Astrocyte (in vitro differentiated cells and primary cell): ENCODE measurements at regions not wholly inside any gene's neighbourhood (a gene's known extent, or its start where the extent isn't known, plus 50 kb on each side); places are given as distances from the start of the nearest gene placed in this dataset.

ENCODE experiments used
- DNase-seq: peaks from one replicate; pipeline ENCODE4 v3.0.0-alpha.2; 2010; ENCODE audit warnings: low read depth
- FAIRE-seq: peaks from 2 replicates; lab custom pipeline; 2011; peaks lifted over from hg19 to GRCh38; lab: Jason Lieb, UNC
- H2AFZ ChIP-seq: 2 replicates; pipeline ENCODE4 v1.6.0; 2012; ENCODE audit warnings: low read depth, low read length, inconsistent platforms
- H3K27ac ChIP-seq: 2 replicates; pipeline ENCODE4 v1.5.1; 2011; ENCODE audit warnings: low read depth, low read length, inconsistent platforms
- H3K27me3 ChIP-seq: 2 replicates; pipeline ENCODE4 v1.6.0; 2011; ENCODE audit warnings: low read length, inconsistent platforms; ENCODE audit not compliant: insufficient read depth
- H3K36me3 ChIP-seq: 2 replicates; pipeline ENCODE4 v1.5.1; 2011; ENCODE audit warnings: low read length, inconsistent platforms; ENCODE audit not compliant: insufficient read depth
- H3K4me1 ChIP-seq: 2 replicates; pipeline ENCODE4 v1.5.1; 2011; ENCODE audit warnings: low read length, inconsistent platforms; ENCODE audit not compliant: insufficient read depth
- H3K4me2 ChIP-seq: 2 replicates; pipeline ENCODE4 v1.6.0; 2012; ENCODE audit warnings: low read length, inconsistent platforms
- H3K4me3 ChIP-seq: 2 replicates; pipeline ENCODE4 v1.5.1; 2011; ENCODE audit warnings: low read depth, mild to moderate bottlenecking, low read length, inconsistent platforms; ENCODE audit not compliant: insufficient read depth
- H3K79me2 ChIP-seq: 2 replicates; pipeline ENCODE4 v1.6.0; 2012; ENCODE audit warnings: mild to moderate bottlenecking, low read length, inconsistent platforms; ENCODE audit not compliant: insufficient read depth
- H3K9ac ChIP-seq: 2 replicates; pipeline ENCODE4 v1.6.0; 2012; ENCODE audit warnings: mild to moderate bottlenecking, low read length, inconsistent platforms
- H3K9me3 ChIP-seq: 2 replicates; pipeline ENCODE4 v1.5.1; 2012; ENCODE audit warnings: low read depth, mild to moderate bottlenecking, low read length, inconsistent platforms; ENCODE audit not compliant: insufficient read depth
- H4K20me1 ChIP-seq: 2 replicates; pipeline ENCODE4 v1.6.0; 2012; ENCODE audit warnings: low read length, inconsistent platforms; ENCODE audit not compliant: insufficient read depth
- H3K27ac Mint-ChIP-seq: one replicate; pipeline ENCODE4 v1.8.0; 2021; ENCODE audit warnings: mild to moderate bottlenecking, mixed read lengths; ENCODE audit not compliant: unreplicated experiment
- H3K27me3 Mint-ChIP-seq: one replicate; pipeline ENCODE4 v1.8.0; 2021; ENCODE audit warnings: low read depth, mixed read lengths; ENCODE audit not compliant: unreplicated experiment
- H3K36me3 Mint-ChIP-seq: one replicate; pipeline ENCODE4 v1.8.0; 2021; ENCODE audit warnings: low read depth, mixed read lengths; ENCODE audit not compliant: unreplicated experiment
- H3K4me1 Mint-ChIP-seq: one replicate; pipeline ENCODE4 v1.8.0; 2021; ENCODE audit warnings: low read depth, mixed read lengths; ENCODE audit not compliant: unreplicated experiment
- H3K4me3 Mint-ChIP-seq: one replicate; pipeline ENCODE4 v1.8.0; 2021; ENCODE audit warnings: mild to moderate bottlenecking, moderate library complexity, mixed read lengths; ENCODE audit not compliant: unreplicated experiment
- H3K9me3 Mint-ChIP-seq: one replicate; pipeline ENCODE4 v1.8.0; 2021; ENCODE audit warnings: mild to moderate bottlenecking, mixed read lengths; ENCODE audit not compliant: unreplicated experiment
- EZH2 ChIP-seq: IDR thresholded peaks from 2 replicates; pipeline ENCODE4 v1.6.1; 2012; ENCODE audit warnings: mild to moderate bottlenecking, low read length, inconsistent platforms; ENCODE audit not compliant: insufficient read depth
- TF ChIP-seq, protein P1 (sequence below): IDR thresholded peaks from 2 replicates; pipeline ENCODE4 v1.5.1; 2011; ENCODE audit warnings: low read depth, mild to moderate bottlenecking, inconsistent platforms, low read length, moderate library complexity; ENCODE audit not compliant: insufficient read depth

GRCh38 chr20:7596541-7596940 is 343.7 kb downstream of the HAO1 start:
- no peaks in the 10 kb centered on the region for H3K36me3 Mint-ChIP-seq
- Histone ChIP-seq H3K79me2 (no peaks in the 10 kb centered on the region), H3K4me3 (no peak overlapping the region), H3K27me3 (no peaks in the 10 kb centered on the region), H4K20me1 (no peaks in the 10 kb centered on the region), H3K4me1 (no peaks in the 10 kb centered on the region), H3K9ac (no peak overlapping the region), H3K9me3 (no peaks in the 10 kb centered on the region), H2AFZ (no peak overlapping the region), H3K36me3 (no peaks in the 10 kb centered on the region), H3K4me2 (no peak overlapping the region), H3K27ac (no peak overlapping the region)
- no peaks in the 10 kb centered on the region for H3K27me3 Mint-ChIP-seq
- peaks cover 1% of the 10 kb centered on the region for H3K4me1 Mint-ChIP-seq
- FAIRE-seq (no peak), DNase-seq (no peak)
- no peak overlapping the region for H3K27ac Mint-ChIP-seq
- H3K4me3 Mint-ChIP-seq: no peak overlapping the region
- peaks cover 1% of the 10 kb centered on the region for H3K9me3 Mint-ChIP-seq
- no peak for TF ChIP-seq EZH2
- TF ChIP-seq, protein P1, sequence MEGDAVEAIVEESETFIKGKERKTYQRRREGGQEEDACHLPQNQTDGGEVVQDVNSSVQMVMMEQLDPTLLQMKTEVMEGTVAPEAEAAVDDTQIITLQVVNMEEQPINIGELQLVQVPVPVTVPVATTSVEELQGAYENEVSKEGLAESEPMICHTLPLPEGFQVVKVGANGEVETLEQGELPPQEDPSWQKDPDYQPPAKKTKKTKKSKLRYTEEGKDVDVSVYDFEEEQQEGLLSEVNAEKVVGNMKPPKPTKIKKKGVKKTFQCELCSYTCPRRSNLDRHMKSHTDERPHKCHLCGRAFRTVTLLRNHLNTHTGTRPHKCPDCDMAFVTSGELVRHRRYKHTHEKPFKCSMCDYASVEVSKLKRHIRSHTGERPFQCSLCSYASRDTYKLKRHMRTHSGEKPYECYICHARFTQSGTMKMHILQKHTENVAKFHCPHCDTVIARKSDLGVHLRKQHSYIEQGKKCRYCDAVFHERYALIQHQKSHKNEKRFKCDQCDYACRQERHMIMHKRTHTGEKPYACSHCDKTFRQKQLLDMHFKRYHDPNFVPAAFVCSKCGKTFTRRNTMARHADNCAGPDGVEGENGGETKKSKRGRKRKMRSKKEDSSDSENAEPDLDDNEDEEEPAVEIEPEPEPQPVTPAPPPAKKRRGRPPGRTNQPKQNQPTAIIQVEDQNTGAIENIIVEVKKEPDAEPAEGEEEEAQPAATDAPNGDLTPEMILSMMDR: no peak

DNA sequence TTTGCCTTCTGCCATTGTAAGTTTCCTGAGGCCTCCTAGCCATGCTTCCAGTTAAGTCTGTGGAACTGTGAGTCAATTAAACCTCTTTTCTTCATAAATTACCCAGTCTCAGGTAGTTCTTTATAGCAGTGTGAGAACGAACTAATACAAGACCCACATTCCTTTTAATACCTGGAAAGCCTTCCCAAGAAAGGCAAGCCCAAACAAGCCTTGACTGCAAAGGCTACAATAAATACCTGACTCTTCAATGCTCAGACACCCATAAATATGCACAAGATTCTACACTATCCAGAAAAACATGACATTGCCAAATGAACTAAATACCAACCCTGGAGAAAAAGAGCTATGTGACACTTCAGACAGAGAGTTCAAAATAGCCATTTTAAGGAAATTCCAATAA is 338.8 kb downstream of the HAO1 start:
- Mint-ChIP-seq H3K27me3 (no peaks in the 10 kb centered on the region), H3K36me3 (no peaks in the 10 kb centered on the region), H3K9me3 (peaks cover 1% of the 10 kb centered on the region), H3K4me3 (no peak overlapping the region), H3K4me1 (peaks cover 3% of the 10 kb centered on the region), H3K27ac (no peak overlapping the region)
- Histone ChIP-seq H3K9me3 (no peaks in the 10 kb centered on the region), H3K79me2 (no peaks in the 10 kb centered on the region), H3K9ac (no peak overlapping the region), H4K20me1 (no peaks in the 10 kb centered on the region), H3K4me2 (no peak overlapping the region), H3K27ac (no peak overlapping the region), H2AFZ (no peak overlapping the region), H3K36me3 (no peaks in the 10 kb centered on the region), H3K27me3 (no peaks in the 10 kb centered on the region), H3K4me3 (no peak overlapping the region), H3K4me1 (no peaks in the 10 kb centered on the region)
- no peak for TF ChIP-seq EZH2
- TF ChIP-seq, protein P1: no peak
- FAIRE-seq (no peak), DNase-seq (no peak)

DNA sequence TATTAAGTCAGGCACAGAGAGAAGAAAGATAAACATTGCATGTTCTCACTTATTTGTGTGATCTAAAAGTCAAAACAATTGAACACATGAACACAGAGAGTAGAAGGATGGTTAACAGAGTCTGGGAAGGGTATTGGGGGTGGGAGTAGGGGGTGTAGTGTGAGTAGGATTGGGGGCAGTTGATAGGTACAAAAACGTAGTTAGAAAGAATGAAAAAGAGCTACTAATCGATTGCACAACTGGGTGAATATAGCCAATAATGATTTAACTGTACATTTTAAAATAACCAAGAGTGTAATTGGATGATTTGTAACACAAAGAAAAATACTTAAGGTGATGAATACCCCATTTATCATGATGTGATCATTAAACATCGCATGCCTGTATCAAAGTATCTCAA is 333.3 kb downstream of the HAO1 start:
- Histone ChIP-seq H3K4me2 (no peak overlapping the region), H3K4me1 (no peaks in the 10 kb centered on the region), H3K9me3 (no peaks in the 10 kb centered on the region), H3K27me3 (no peaks in the 10 kb centered on the region), H3K9ac (no peak overlapping the region), H3K4me3 (no peak overlapping the region), H2AFZ (no peak overlapping the region), H3K27ac (no peak overlapping the region), H3K79me2 (no peaks in the 10 kb centered on the region), H3K36me3 (no peaks in the 10 kb centered on the region), H4K20me1 (no peaks in the 10 kb centered on the region)
- no peak for TF ChIP-seq EZH2
- TF ChIP-seq, protein P1: no peak
- H3K4me3 Mint-ChIP-seq: no peak overlapping the region
- no peak overlapping the region for H3K27ac Mint-ChIP-seq
- no peak for FAIRE-seq
- no peaks in the 10 kb centered on the region for H3K4me1 Mint-ChIP-seq
- no peaks in the 10 kb centered on the region for H3K36me3 Mint-ChIP-seq
- H3K27me3 Mint-ChIP-seq: no peaks in the 10 kb centered on the region
- no peak for DNase-seq
- peaks cover 1% of the 10 kb centered on the region for H3K9me3 Mint-ChIP-seq
